ENCODE measurements at regions not wholly inside any gene's neighbourhood (a gene's known extent, or its start where the extent isn't known, plus 50 kb on each side); places are given as distances from the start of the nearest gene placed in this dataset.
"Not testable (repeated sequence)": the region's sequence is repeated elsewhere in the genome, so short reads cannot be mapped to it uniquely, and the experiment has no call there.

DNA sequence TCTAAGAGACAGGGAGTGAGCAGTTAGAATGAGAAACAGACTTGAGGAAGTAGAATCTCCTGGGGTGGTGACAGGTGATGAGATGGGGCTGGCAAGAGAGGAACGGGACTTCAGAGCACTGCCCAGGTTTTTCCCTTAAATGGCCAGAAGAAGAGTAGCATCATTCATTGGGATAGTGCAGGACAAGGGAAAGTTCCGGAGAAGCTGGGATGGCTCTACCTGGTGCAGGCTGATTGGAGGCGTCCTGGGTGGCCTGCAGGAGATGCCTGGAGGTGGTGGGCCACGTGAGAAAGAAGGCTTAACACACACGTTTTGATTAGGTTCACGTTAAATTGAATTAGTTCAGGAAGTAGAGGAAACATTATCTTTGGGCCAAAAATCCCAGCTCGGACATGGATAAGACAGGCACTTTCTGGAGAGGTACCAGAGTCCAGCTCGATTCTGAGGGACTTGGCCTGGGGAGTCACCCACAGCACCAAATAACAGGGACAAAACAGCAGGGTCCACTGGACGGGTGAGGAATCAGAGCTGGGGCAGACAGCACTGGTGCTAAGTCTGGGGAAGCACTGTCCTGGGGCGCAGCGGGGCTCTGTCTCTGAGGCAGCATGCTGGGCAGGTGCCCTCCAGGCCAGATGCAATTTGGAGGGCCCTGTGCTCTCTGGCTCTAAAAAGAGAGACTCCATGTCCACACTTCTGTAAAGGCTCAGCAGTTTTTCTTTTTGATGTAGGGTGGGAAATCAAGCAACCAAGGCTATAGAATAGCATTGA, 512.3 kb upstream of the RAB6C start:
- DNase-seq = no peak

DNA sequence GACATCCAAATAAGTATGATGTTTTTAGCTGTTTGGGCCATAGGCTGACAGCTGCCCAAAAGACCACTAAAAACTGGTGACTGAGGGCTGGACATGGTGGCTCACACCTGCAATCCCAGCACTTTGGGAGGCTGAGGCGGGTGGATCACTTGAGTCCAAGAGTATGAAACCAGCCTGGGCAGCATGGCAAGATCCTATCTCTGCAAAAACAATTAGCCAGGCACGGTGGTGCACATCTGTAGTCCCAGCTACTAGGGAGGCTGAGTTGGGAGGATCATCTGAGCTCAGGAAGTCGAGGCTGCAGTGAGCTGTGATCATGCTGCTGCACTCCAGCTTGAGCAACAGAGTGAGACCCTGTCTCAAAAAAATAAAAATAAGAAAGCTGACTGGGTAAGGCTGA, 511.5 kb upstream of the RAB6C start:
- no peak for DNase-seq

DNA sequence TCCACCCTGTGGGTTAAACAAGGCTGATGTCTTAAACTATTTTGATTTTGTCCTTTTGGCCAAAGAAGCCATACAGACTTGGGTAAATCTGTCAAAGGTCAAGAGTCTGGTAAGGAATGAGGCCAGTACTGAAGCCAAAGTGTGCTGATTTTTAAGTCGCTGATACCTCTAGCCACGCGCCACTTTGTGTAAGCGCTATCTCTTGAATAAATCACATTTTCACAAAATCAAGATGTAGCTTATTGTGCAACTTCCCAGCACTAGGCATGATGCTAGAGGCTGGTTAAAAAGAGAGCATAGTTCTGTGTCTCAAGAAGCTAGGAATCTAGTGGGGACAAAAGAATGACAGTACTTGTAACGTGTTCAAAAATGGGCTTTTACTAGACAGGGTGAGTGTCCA, 510.6 kb upstream of the RAB6C start:
- no peak for DNase-seq

- no peak for DNase-seq
These were observed 510.1 kb upstream of the RAB6C start for GRCh38 chr2:129469389-129469788.

DNA sequence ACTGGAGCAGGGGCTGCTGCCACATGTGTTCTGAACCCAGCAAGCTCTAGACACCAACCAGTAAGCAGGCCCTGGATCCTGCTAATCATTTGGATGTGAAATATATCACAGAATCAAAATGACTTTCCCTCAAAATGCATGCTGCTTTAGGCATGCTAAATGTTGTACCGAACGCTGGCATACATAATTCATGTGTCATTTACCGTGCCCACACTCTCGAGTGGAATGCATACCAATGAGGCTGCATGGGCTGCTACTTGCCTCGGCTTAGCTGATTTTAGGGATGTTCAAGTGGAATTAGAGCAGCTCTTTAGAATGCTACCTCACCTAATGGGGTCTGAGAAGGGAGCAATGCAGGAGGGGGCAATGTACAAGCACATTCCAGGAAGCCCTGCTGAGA, 509.6 kb upstream of the RAB6C start:
- DNase-seq = no peak

GRCh38 chr2:129478902-129479517, 500.5 kb upstream of the RAB6C start:
- no peak for DNase-seq

GRCh38 chr2:129479892-129480291, 499.6 kb upstream of the RAB6C start:
- DNase-seq = no peak

GRCh38 chr2:129480790-129481189, 498.7 kb upstream of the RAB6C start:
- no peak for DNase-seq

DNA sequence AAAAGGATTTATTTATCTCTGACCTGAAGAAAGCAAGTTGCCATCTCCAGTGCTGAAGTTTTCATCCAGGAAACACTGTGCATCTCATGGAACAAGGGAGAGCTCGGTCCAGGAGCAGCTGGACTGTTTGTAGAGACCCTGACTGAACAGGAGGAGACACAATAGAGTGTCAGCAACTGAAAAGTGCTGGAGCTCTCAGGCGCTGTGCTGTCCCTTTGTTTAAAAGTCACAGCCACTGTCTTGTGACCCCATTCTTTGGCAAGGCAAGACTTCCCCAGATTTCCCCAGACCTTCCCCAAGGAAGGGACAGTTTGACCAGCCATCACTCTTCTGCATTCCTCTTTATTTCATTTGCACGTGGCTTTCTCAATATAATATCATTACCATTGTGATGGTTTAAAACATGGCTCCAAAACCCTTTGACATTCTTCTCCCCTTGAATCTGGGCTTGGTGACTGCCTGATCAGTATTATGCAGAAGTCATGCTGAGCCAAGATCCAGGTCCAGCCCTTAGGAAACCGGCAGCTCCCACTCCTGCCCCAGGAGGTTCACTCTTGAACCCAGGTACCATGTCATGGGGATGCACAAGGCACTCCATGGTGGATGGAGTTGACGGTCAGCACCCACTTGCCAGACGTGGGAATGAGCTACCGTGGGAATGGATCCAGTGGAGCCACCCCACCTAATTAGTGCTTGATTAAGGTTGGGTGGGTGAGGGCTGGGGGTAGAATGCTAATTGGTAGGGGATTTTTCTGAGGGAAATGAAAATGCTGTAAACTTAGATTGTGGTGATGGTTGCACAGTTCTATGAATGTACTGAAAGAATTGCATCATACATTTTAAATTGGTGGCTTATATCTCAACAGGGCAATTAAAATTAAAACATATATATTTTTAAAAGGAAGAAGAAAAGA, 497.9 kb upstream of the RAB6C start:
- DNase-seq = no peak

DNA sequence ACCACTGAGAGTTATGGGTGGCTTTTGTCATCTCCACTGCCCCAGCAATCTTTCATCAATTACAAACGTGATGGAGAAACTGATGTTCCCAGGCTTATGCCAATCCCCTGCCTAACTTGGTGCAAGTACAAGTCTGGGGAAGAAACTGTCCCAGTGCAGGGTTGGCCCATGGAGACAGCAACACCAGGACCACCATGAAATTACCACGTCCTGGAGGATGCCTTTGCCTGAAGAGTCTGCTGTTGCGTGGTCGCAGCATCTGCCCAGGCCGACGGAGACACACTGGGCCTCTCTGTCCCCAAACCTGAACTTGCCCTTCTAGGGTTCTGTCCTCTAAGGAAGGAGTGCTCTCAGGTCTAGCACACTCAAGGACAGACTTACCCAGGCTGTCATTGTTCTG, 496.8 kb upstream of the RAB6C start:
- DNase-seq = no peak

DNA sequence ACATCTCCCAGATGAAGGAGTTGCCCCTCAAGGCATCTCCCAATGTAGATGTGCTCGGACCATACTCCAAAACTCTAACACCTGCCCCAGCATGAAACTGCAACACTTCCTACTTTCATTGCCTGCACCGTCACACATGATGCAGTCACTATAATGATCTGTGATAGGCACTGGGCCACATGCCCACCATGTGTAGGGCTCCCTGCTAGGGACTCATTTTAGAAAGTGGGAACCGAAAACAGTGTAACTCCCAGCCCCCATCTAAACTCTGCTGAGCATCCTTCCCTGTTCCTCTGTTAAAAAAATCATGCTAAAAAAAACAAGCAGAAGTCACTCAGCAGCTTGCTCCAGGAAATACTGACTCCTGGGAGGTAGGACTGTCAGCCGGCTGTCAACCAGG, 496.1 kb upstream of the RAB6C start:
- no peak for DNase-seq

- DNase-seq = no peak
These were observed 494.2 kb upstream of the RAB6C start for GRCh38 chr2:129484999-129485897.

- no peak for DNase-seq
These were observed 491.1 kb upstream of the RAB6C start for GRCh38 chr2:129488376-129488775.

DNA sequence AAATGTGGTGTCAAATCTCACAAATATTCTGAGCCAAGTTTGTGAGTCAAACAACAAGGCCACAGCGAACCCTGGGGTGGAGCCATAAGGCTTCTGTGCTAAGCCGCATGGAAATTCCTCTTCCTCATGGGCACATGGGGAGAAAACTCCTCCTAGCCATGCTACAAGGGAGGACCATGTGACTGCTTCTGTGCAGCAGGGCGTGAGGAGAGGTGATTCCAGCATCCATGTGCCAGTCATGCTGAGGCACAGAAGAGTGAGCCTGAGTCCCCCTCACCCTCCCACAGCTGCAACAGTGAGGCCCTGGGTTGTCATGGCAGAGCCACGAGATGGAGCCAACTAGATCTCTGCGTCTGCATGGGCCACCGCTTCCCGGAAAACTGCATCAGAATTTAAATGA, 488.8 kb upstream of the RAB6C start:
- no peak for DNase-seq

- no peak for DNase-seq
These were observed 488.2 kb upstream of the RAB6C start for GRCh38 chr2:129491308-129491707.

DNA sequence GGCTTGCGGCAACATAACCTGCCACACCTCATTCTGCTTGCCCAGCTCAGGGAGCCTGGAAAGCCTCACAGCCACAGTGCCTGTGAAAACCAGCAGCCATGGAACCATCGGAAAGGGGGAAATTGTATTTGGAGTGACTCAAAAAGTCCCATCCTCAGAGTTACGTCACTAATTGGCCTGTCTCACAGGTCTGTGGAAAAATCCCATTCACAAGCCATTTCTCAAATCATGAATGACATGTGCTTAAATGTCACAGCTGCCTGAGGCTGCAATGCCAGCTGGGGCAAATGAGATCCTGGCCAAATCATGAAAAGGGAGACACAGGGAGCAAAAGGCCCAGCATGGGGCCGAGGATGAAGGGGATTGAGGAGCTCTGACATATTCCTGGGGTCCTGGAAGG, 486.9 kb upstream of the RAB6C start:
- DNase-seq = no peak

DNA sequence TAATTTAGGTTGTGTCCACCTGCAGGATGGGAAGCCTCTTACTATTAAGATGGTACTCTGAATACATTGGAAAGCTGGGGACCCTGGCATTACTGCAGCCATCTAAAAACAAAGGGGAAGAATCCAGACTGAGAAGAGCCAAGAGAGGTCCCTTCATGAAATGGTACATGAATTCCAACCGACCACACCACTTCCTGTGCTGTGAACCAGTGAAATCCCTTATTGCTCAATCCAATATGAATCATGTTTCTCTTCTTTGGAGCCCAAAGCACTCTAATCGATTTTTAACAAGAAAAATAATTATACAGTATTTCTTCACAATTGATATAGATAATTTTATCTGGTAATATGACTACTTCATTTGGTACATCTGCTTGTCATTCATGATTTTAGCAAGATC, 479.7 kb upstream of the RAB6C start:
- no peak for DNase-seq

DNA sequence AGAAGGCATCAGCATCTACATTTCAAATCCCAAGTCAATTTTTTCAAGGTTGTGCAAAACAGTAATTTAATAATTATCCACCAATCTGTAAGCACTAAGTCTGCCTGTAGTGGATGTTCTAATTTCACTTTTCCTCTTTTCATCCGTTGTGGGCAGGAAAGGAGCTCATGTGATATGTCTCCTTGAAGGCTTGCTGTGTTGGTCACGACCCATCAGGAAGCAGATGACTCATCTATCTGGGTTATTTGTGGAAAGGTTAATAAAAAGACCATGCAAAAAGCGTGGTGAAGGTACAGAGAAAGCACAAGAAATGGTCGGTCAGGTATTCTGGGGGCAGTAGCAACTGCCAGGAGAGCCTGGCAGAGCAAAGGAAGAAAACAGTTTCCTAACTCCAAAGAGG, 476.7 kb upstream of the RAB6C start:
- DNase-seq = no peak

DNA sequence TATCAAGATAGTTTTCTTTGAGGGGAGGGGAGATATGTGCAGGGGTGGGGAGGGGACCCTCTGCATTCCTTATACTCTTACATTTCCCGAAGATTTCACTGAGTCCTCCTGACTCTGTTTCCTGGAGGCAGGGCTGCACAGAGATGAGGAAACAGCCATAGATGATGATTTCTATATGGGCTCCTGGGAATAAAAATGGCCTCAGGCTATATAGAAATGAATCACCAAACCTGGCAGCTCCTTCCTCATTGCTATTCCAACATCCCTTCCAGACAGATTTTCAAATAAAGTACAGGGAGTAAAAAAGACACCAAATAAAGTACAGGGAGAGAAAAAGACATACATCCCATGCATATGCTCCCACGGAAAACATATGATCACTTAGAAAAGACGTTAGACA, 474.8 kb upstream of the RAB6C start:
- DNase-seq = no peak

DNA sequence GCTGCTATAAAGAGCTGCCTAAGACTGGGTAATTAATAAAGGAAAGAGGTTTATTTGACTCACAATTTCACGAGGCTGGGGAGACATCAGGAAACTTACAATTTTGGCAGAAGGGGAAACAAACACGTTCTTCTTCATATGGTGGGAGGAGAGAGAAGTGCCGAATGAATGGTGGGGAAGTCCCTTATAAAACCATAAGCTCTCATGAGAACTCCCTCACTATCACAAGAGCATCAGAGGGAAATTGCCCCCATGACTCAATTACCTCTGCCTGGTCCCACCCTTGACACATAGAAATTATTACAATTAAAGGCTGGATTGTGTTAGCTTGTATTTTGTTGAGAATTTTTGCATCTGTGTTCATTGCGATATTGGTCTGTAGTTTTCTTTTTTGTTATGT, 460.5 kb upstream of the RAB6C start:
- DNase-seq = no peak

DNA sequence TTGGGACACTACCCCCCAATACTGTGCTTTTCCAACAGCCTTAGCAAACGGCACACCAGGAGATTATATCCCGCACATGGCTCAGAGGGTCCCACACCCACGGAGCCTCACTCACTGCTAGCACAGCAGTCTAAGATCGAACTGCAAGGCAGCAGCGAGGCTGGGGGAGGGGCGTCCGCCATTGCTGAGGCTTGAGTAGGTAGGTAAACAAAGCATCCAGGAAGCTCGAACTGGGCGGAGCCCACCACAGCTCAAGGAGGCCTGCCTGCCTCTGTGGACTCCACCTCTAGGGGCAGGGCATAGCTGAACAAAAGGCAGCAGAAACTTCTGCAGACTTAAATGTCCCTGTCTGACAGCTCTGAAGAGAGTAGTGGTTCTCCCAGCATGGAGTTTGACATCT, 447.3 kb upstream of the RAB6C start:
- DNase-seq = not testable (repeated sequence)

- no peak for DNase-seq
These were observed 430.6 kb upstream of the RAB6C start for GRCh38 chr2:129548880-129549279.

- DNase-seq = no peak
These were observed 428.9 kb upstream of the RAB6C start for GRCh38 chr2:129550536-129550935.

Data from stimulated activated CD4-positive, alpha-beta T cell treated with anti-CD3 and anti-CD28 coated beads, Interleukin-2, amount 100 ng/mL, for 24 hours (primary cell).